ENCODE measurements at regions not wholly inside any gene's neighbourhood (a gene's known extent, or its start where the extent isn't known, plus 50 kb on each side); places are given as distances from the start of the nearest gene placed in this dataset.

DNA sequence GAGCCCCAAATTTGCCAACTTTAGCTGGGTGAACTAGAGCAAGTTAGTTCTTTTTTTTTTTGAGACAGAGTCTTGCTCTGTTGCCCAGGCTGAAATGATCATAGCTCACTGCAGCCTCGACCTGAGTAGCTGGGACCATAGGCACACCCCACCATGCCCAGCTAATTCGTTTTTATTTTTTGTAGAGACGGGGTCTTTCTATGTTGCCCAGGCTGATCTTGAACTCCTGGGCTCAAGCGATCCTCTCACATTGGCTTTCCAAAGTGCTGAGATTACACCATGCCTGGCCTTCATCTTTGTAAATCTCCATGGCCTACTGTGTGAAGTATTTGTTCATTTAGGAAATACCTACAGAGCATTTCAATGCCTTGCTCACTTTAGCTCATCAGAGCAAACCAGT is 105.6 kb upstream of the SLC44A3 start:
- Histone ChIP-seq H4K20me1 (ENCODE audit: insufficient read depth, low read length, poor library complexity, severe bottlenecking) (no peaks in the 10 kb centered on the region), H3K9ac (ENCODE audit: low read depth, low read length, poor library complexity, severe bottlenecking) (no peak overlapping the region), H3K36me3 (ENCODE audit: insufficient read depth, low read length) (no peaks in the 10 kb centered on the region), H3K27me3 (ENCODE audit: insufficient read depth, low read length, poor library complexity, severe bottlenecking) (no peaks in the 10 kb centered on the region), H3K4me1 (ENCODE audit: insufficient read depth, low read length, poor library complexity, severe bottlenecking) (peaks cover 34% of the 10 kb centered on the region), H2AFZ (ENCODE audit: low read length) (no peak overlapping the region), H3K4me3 (ENCODE audit: low read length, poor library complexity, severe bottlenecking) (no peak overlapping the region), H3F3A (ENCODE audit: low read depth) (0 out of 2 replicates have a peak, but pooled peaks cover 2% of the 10 kb centered on the region), H3K79me2 (ENCODE audit: insufficient read depth, low read length) (no peaks in the 10 kb centered on the region), H3K9me3 (ENCODE audit: insufficient read depth, low read depth, low read length) (no peaks in the 10 kb centered on the region), H3K4me2 (ENCODE audit: low read depth, low read length, poor library complexity, severe bottlenecking) (no peak overlapping the region), H3K9me2 (replicated peaks; ENCODE audit: low read depth, low read length) (no peaks in the 10 kb centered on the region)
- TF ChIP-seq, protein P1, sequence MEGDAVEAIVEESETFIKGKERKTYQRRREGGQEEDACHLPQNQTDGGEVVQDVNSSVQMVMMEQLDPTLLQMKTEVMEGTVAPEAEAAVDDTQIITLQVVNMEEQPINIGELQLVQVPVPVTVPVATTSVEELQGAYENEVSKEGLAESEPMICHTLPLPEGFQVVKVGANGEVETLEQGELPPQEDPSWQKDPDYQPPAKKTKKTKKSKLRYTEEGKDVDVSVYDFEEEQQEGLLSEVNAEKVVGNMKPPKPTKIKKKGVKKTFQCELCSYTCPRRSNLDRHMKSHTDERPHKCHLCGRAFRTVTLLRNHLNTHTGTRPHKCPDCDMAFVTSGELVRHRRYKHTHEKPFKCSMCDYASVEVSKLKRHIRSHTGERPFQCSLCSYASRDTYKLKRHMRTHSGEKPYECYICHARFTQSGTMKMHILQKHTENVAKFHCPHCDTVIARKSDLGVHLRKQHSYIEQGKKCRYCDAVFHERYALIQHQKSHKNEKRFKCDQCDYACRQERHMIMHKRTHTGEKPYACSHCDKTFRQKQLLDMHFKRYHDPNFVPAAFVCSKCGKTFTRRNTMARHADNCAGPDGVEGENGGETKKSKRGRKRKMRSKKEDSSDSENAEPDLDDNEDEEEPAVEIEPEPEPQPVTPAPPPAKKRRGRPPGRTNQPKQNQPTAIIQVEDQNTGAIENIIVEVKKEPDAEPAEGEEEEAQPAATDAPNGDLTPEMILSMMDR (conservative IDR thresholded peaks at IDR 0.05; ENCODE audit: low read length) = no peak
- no peak for TF ChIP-seq EZH2phosphoT487 (IDR thresholded peaks at IDR 0.05; ENCODE audit: borderline replicate concordance)

DNA sequence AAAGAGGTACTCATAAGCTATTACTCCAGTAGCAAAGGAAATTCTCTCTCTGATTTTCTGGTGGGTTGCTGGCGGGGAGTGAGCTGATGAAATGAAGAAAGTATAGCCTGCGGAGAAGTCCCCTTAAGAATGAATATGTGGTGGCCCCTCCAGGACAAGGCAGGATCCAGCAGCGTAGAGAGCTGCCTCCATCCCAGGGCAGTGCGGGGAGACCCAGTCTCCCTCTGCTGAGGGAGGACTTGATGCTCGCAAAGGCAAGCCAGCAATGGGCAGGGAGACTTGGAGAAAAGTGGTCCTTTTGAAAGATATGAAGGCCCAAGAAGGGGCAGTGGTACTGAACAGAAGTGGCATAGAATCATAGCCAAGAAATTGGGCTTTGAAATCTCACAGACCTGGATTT is 106.0 kb upstream of the SLC44A3 start:
- Histone ChIP-seq H3K79me2 (ENCODE audit: insufficient read depth, low read length) (no peaks in the 10 kb centered on the region), H3K4me1 (ENCODE audit: insufficient read depth, low read length, poor library complexity, severe bottlenecking) (peaks cover 34% of the 10 kb centered on the region), H3K9me3 (ENCODE audit: insufficient read depth, low read depth, low read length) (no peaks in the 10 kb centered on the region), H3K9ac (ENCODE audit: low read depth, low read length, poor library complexity, severe bottlenecking) (no peak overlapping the region), H2AFZ (ENCODE audit: low read length) (no peak overlapping the region), H3F3A (ENCODE audit: low read depth) (0 out of 2 replicates have a peak, but pooled peaks cover 2% of the 10 kb centered on the region), H3K4me2 (ENCODE audit: low read depth, low read length, poor library complexity, severe bottlenecking) (no peak overlapping the region), H4K20me1 (ENCODE audit: insufficient read depth, low read length, poor library complexity, severe bottlenecking) (no peaks in the 10 kb centered on the region), H3K9me2 (replicated peaks; ENCODE audit: low read depth, low read length) (no peaks in the 10 kb centered on the region), H3K27me3 (ENCODE audit: insufficient read depth, low read length, poor library complexity, severe bottlenecking) (no peaks in the 10 kb centered on the region), H3K4me3 (ENCODE audit: low read length, poor library complexity, severe bottlenecking) (no peak overlapping the region), H3K36me3 (ENCODE audit: insufficient read depth, low read length) (no peaks in the 10 kb centered on the region)
- TF ChIP-seq, protein P1 (conservative IDR thresholded peaks at IDR 0.05; ENCODE audit: low read length) = no peak
- TF ChIP-seq EZH2phosphoT487 (IDR thresholded peaks at IDR 0.05; ENCODE audit: borderline replicate concordance) = no peak

DNA sequence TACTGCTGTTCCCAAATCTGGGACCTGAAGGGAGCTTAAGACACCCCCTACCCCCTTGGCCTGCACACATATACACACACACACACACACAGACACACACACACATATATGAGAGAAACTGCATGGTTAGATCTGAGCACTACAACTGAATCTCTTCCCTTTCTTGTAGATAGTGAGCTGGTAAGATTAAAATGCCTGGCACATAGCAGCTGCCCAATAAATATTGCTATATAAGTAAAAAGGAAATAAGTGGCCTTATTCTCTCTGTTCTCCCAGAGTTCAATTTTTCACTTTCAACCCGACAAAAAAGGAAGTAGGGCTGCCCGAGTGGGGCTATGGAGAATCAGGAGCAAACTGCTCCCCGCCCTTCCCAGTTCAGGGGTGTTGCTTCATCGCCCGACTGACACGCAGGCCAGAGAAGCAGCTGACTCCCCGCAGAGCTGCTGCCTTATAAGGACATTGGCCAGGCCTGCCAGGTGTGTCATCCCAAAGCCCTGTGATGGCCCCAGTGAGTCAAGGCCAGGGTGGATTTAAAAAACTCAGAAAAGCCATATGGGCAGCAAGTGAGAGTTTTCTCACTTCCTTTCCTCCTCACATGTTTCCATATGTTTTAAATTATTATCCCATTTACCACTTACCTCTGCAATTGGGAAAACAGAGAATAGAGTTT is 106.5 kb upstream of the SLC44A3 start:
- no peak overlapping the region for H2AFZ ChIP-seq (ENCODE audit: low read length)

More for the DNA sequence above, 106.5 kb upstream of the SLC44A3 start:
- Histone ChIP-seq H3K36me3 (ENCODE audit: insufficient read depth, low read length) (no peaks in the 10 kb centered on the region), H3K9me2 (replicated peaks; ENCODE audit: low read depth, low read length) (no peaks in the 10 kb centered on the region), H3K4me2 (ENCODE audit: low read depth, low read length, poor library complexity, severe bottlenecking) (no peak overlapping the region), H3K79me2 (ENCODE audit: insufficient read depth, low read length) (no peaks in the 10 kb centered on the region), H3F3A (ENCODE audit: low read depth) (0 out of 2 replicates have a peak, but pooled peaks cover 2% of the 10 kb centered on the region), H3K4me3 (ENCODE audit: low read length, poor library complexity, severe bottlenecking) (no peak overlapping the region), H3K27me3 (ENCODE audit: insufficient read depth, low read length, poor library complexity, severe bottlenecking) (no peaks in the 10 kb centered on the region), H3K4me1 (ENCODE audit: insufficient read depth, low read length, poor library complexity, severe bottlenecking) (peaks cover 39% of the 10 kb centered on the region), H3K9me3 (ENCODE audit: insufficient read depth, low read depth, low read length) (no peaks in the 10 kb centered on the region), H4K20me1 (ENCODE audit: insufficient read depth, low read length, poor library complexity, severe bottlenecking) (no peaks in the 10 kb centered on the region), H3K9ac (ENCODE audit: low read depth, low read length, poor library complexity, severe bottlenecking) (no peak overlapping the region)
- TF ChIP-seq, protein P1 (conservative IDR thresholded peaks at IDR 0.05; ENCODE audit: low read length) = no peak
- TF ChIP-seq EZH2phosphoT487 (IDR thresholded peaks at IDR 0.05; ENCODE audit: borderline replicate concordance) = no peak
